ENCODE measurements at regions not wholly inside any gene's neighbourhood (a gene's known extent, or its start where the extent isn't known, plus 50 kb on each side); places are given as distances from the start of the nearest gene placed in this dataset.

GRCh38 chr11:80155412-80156017 is 714.7 kb upstream of the TENM4 start:
- Histone ChIP-seq H3K27ac (ENCODE audit: low read depth in 1 of 3, low read length in 2 of 3) (no peak overlapping the region), H3K36me3 (ENCODE audit: control insufficient read depth in 3 of 3, insufficient read depth in 2 of 3, low read depth in 1 of 3, low read length in 3 of 3) (no peaks in the 10 kb centered on the region), H3K9me3 (ENCODE audit: control insufficient read depth in 2 of 2, insufficient read depth in 1 of 2, low read depth in 1 of 2, low read length in 1 of 2) (no peaks in the 10 kb centered on the region), H3K4me1 (ENCODE audit: control insufficient read depth in 3 of 3, insufficient read depth in 2 of 3, low read depth in 1 of 3, low read length in 2 of 3) (no peaks in the 10 kb centered on the region), H3K4me3 (ENCODE audit: low read depth in 1 of 3, low read length in 3 of 3) (no peak overlapping the region), H3K27me3 (ENCODE audit: control insufficient read depth in 3 of 3, insufficient read depth in 3 of 3, low read length in 3 of 3) (no peaks in the 10 kb centered on the region)
- DNase-seq (peak; percentile 31 to 45), FAIRE-seq (no peak)
- WGBS, 3 donors, result 8 to 23% (median 21%) methylated on average over 4 of the region's 4 CpGs

GRCh38 chr11:80146232-80146631 is 705.4 kb upstream of the TENM4 start:
- Histone ChIP-seq H3K9me3 (ENCODE audit: control insufficient read depth in 2 of 2, insufficient read depth in 1 of 2, low read depth in 1 of 2, low read length in 1 of 2) (no peaks in the 10 kb centered on the region), H3K27ac (ENCODE audit: low read depth in 1 of 3, low read length in 2 of 3) (no peak overlapping the region), H3K36me3 (ENCODE audit: control insufficient read depth in 3 of 3, insufficient read depth in 2 of 3, low read depth in 1 of 3, low read length in 3 of 3) (no peaks in the 10 kb centered on the region), H3K4me1 (ENCODE audit: control insufficient read depth in 3 of 3, insufficient read depth in 2 of 3, low read depth in 1 of 3, low read length in 2 of 3) (no peaks in the 10 kb centered on the region), H3K4me3 (ENCODE audit: low read depth in 1 of 3, low read length in 3 of 3) (no peak overlapping the region), H3K27me3 (ENCODE audit: control insufficient read depth in 3 of 3, insufficient read depth in 3 of 3, low read length in 3 of 3) (no peaks in the 10 kb centered on the region)
- no peak for DNase-seq
- WGBS, 3 donors, result 78 to 85% (median 81%) methylated on average over 6 of the region's 6 CpGs
- FAIRE-seq, result no peak

GRCh38 chr11:80144897-80145594 is 704.2 kb upstream of the TENM4 start:
- Histone ChIP-seq H3K27ac (ENCODE audit: low read depth in 1 of 3, low read length in 2 of 3) (no peak overlapping the region), H3K36me3 (ENCODE audit: control insufficient read depth in 3 of 3, insufficient read depth in 2 of 3, low read depth in 1 of 3, low read length in 3 of 3) (no peaks in the 10 kb centered on the region), H3K4me3 (ENCODE audit: low read depth in 1 of 3, low read length in 3 of 3) (no peak overlapping the region), H3K27me3 (ENCODE audit: control insufficient read depth in 3 of 3, insufficient read depth in 3 of 3, low read length in 3 of 3) (no peaks in the 10 kb centered on the region), H3K4me1 (ENCODE audit: control insufficient read depth in 3 of 3, insufficient read depth in 2 of 3, low read depth in 1 of 3, low read length in 2 of 3) (no peaks in the 10 kb centered on the region), H3K9me3 (ENCODE audit: control insufficient read depth in 2 of 2, insufficient read depth in 1 of 2, low read depth in 1 of 2, low read length in 1 of 2) (no peaks in the 10 kb centered on the region)
- DNase-seq (no peak), FAIRE-seq (no peak)
- 74 to 81% (median 76%) methylated on average over 2 of the region's 2 CpGs for WGBS, 3 donors

- no peaks in the 10 kb centered on the region for H3K36me3 ChIP-seq (ENCODE audit: control insufficient read depth in 3 of 3, insufficient read depth in 2 of 3, low read depth in 1 of 3, low read length in 3 of 3)
- no peak overlapping the region for H3K4me3 ChIP-seq (ENCODE audit: low read depth in 1 of 3, low read length in 3 of 3)
- no peak for FAIRE-seq
- no peaks in the 10 kb centered on the region for H3K4me1 ChIP-seq (ENCODE audit: control insufficient read depth in 3 of 3, insufficient read depth in 2 of 3, low read depth in 1 of 3, low read length in 2 of 3)
- no peaks in the 10 kb centered on the region for H3K9me3 ChIP-seq (ENCODE audit: control insufficient read depth in 2 of 2, insufficient read depth in 1 of 2, low read depth in 1 of 2, low read length in 1 of 2)
- no peak overlapping the region for H3K27ac ChIP-seq (ENCODE audit: low read depth in 1 of 3, low read length in 2 of 3)
- WGBS, 3 donors, result 55 to 57% (median 55%) methylated on average over 3 of the region's 3 CpGs
- DNase-seq, result no peak
- H3K27me3 ChIP-seq (ENCODE audit: control insufficient read depth in 3 of 3, insufficient read depth in 3 of 3, low read length in 3 of 3), result no peaks in the 10 kb centered on the region
These were observed 696.2 kb upstream of the TENM4 start for GRCh38 chr11:80136991-80137390.

GRCh38 chr11:80129396-80129795 is 688.6 kb upstream of the TENM4 start:
- Histone ChIP-seq H3K9me3 (ENCODE audit: control insufficient read depth in 2 of 2, insufficient read depth in 1 of 2, low read depth in 1 of 2, low read length in 1 of 2) (peaks cover 0 to 1% of the 10 kb centered on the region in 2 donors), H3K27ac (ENCODE audit: low read depth in 1 of 3, low read length in 2 of 3) (no peak overlapping the region), H3K4me1 (ENCODE audit: control insufficient read depth in 3 of 3, insufficient read depth in 2 of 3, low read depth in 1 of 3, low read length in 2 of 3) (no peaks in the 10 kb centered on the region), H3K27me3 (ENCODE audit: control insufficient read depth in 3 of 3, insufficient read depth in 3 of 3, low read length in 3 of 3) (no peaks in the 10 kb centered on the region), H3K4me3 (ENCODE audit: low read depth in 1 of 3, low read length in 3 of 3) (no peak overlapping the region), H3K36me3 (ENCODE audit: control insufficient read depth in 3 of 3, insufficient read depth in 2 of 3, low read depth in 1 of 3, low read length in 3 of 3) (no peaks in the 10 kb centered on the region)
- DNase-seq, result no peak
- peak; percentile 33 for FAIRE-seq

GRCh38 chr11:80122211-80122610 is 681.4 kb upstream of the TENM4 start:
- Histone ChIP-seq H3K27ac (ENCODE audit: low read depth in 1 of 3, low read length in 2 of 3) (no peak overlapping the region), H3K27me3 (ENCODE audit: control insufficient read depth in 3 of 3, insufficient read depth in 3 of 3, low read length in 3 of 3) (no peaks in the 10 kb centered on the region), H3K9me3 (ENCODE audit: control insufficient read depth in 2 of 2, insufficient read depth in 1 of 2, low read depth in 1 of 2, low read length in 1 of 2) (peaks cover 0 to 6% of the 10 kb centered on the region in 2 donors), H3K4me3 (ENCODE audit: low read depth in 1 of 3, low read length in 3 of 3) (no peak overlapping the region), H3K4me1 (ENCODE audit: control insufficient read depth in 3 of 3, insufficient read depth in 2 of 3, low read depth in 1 of 3, low read length in 2 of 3) (no peaks in the 10 kb centered on the region), H3K36me3 (ENCODE audit: control insufficient read depth in 3 of 3, insufficient read depth in 2 of 3, low read depth in 1 of 3, low read length in 3 of 3) (no peaks in the 10 kb centered on the region)
- 43 to 59% (median 56%) methylated on average over 2 of the region's 2 CpGs for WGBS, 3 donors
- FAIRE-seq (no peak), DNase-seq (no peak)

GRCh38 chr11:80118073-80118472 is 677.2 kb upstream of the TENM4 start:
- FAIRE-seq, result no peak
- Histone ChIP-seq H3K27me3 (ENCODE audit: control insufficient read depth in 3 of 3, insufficient read depth in 3 of 3, low read length in 3 of 3) (no peaks in the 10 kb centered on the region), H3K4me3 (ENCODE audit: low read depth in 1 of 3, low read length in 3 of 3) (no peak overlapping the region), H3K9me3 (ENCODE audit: control insufficient read depth in 2 of 2, insufficient read depth in 1 of 2, low read depth in 1 of 2, low read length in 1 of 2) (no peaks in the 10 kb centered on the region), H3K36me3 (ENCODE audit: control insufficient read depth in 3 of 3, insufficient read depth in 2 of 3, low read depth in 1 of 3, low read length in 3 of 3) (no peaks in the 10 kb centered on the region), H3K27ac (ENCODE audit: low read depth in 1 of 3, low read length in 2 of 3) (no peak overlapping the region), H3K4me1 (ENCODE audit: control insufficient read depth in 3 of 3, insufficient read depth in 2 of 3, low read depth in 1 of 3, low read length in 2 of 3) (no peaks in the 10 kb centered on the region)
- WGBS, 3 donors, result 78 to 85% (median 83%) methylated on average over 2 of the region's 2 CpGs
- DNase-seq, result no peak

GRCh38 chr11:80116796-80117195 is 676.0 kb upstream of the TENM4 start:
- Histone ChIP-seq H3K36me3 (ENCODE audit: control insufficient read depth in 3 of 3, insufficient read depth in 2 of 3, low read depth in 1 of 3, low read length in 3 of 3) (no peaks in the 10 kb centered on the region), H3K27me3 (ENCODE audit: control insufficient read depth in 3 of 3, insufficient read depth in 3 of 3, low read length in 3 of 3) (no peaks in the 10 kb centered on the region), H3K4me1 (ENCODE audit: control insufficient read depth in 3 of 3, insufficient read depth in 2 of 3, low read depth in 1 of 3, low read length in 2 of 3) (no peaks in the 10 kb centered on the region), H3K27ac (ENCODE audit: low read depth in 1 of 3, low read length in 2 of 3) (no peak overlapping the region), H3K4me3 (ENCODE audit: low read depth in 1 of 3, low read length in 3 of 3) (no peak overlapping the region), H3K9me3 (ENCODE audit: control insufficient read depth in 2 of 2, insufficient read depth in 1 of 2, low read depth in 1 of 2, low read length in 1 of 2) (no peaks in the 10 kb centered on the region)
- FAIRE-seq (no peak), DNase-seq (no peak)
- 73 to 84% (median 77%) methylated on average over 3 of the region's 3 CpGs for WGBS, 3 donors

GRCh38 chr11:80109652-80110051 is 668.8 kb upstream of the TENM4 start:
- Histone ChIP-seq H3K27ac (ENCODE audit: low read depth in 1 of 3, low read length in 2 of 3) (no peak overlapping the region), H3K36me3 (ENCODE audit: control insufficient read depth in 3 of 3, insufficient read depth in 2 of 3, low read depth in 1 of 3, low read length in 3 of 3) (no peaks in the 10 kb centered on the region), H3K4me1 (ENCODE audit: control insufficient read depth in 3 of 3, insufficient read depth in 2 of 3, low read depth in 1 of 3, low read length in 2 of 3) (no peaks in the 10 kb centered on the region), H3K9me3 (ENCODE audit: control insufficient read depth in 2 of 2, insufficient read depth in 1 of 2, low read depth in 1 of 2, low read length in 1 of 2) (no peaks in the 10 kb centered on the region), H3K27me3 (ENCODE audit: control insufficient read depth in 3 of 3, insufficient read depth in 3 of 3, low read length in 3 of 3) (peaks cover 0 to 2% (median 0%) of the 10 kb centered on the region in 3 donors), H3K4me3 (ENCODE audit: low read depth in 1 of 3, low read length in 3 of 3) (no peak overlapping the region)
- DNase-seq (no peak), FAIRE-seq (no peak)
- WGBS, 3 donors, result 91 to 96% (median 92%) methylated on average over 4 of the region's 4 CpGs

All from small intestine (tissue), 7 donors.